GM13977 (cell line): ENCODE measurements at regions not wholly inside any gene's neighbourhood (a gene's known extent, or its start where the extent isn't known, plus 50 kb on each side); places are given as distances from the start of the nearest gene placed in this dataset.

Source experiments
- DNase-seq: peaks from one replicate; pipeline ENCODE4 v3.0.0; 2012; ENCODE audit warnings: low spot score
- CTCF ChIP-seq: IDR thresholded peaks from 2 replicates; pipeline ENCODE4 v1.5.1; 2012; ENCODE audit warnings: mild to moderate bottlenecking, control low read depth; ENCODE audit not compliant: insufficient read depth; ENCODE audit errors: extremely low read depth, missing control alignments
- in situ Hi-C: fragments of 300-500 bp; cut with MboI; formaldehyde crosslinking; loops from one replicate; pipeline ENCODE4 v1.12.0; 2022; ENCODE audit warnings: low sequenced_read_pairs, low pct_unique_long_range_greater_than_20kb, mixed read lengths, inconsistent platforms; ENCODE audit not compliant: unreplicated experiment

GRCh38 chr9:78397454-78397853, 100.5 kb downstream of the PSAT1 start:
- TF ChIP-seq CTCF: no peak
- in situ Hi-C loops: no loop called here

GRCh38 chr9:78399153-78399552, 102.2 kb downstream of the PSAT1 start:
- DNase-seq: no peak
- in situ Hi-C loops: no loop called here
- TF ChIP-seq CTCF: no peak

More at GRCh38 chr9:78397454-78397853, 100.5 kb downstream of the PSAT1 start:
- DNase-seq: no peak

- in situ Hi-C loops: no loop called here
- DNase-seq: no peak
- no peak for TF ChIP-seq CTCF
Measured at GRCh38 chr9:78400496-78400895, 103.6 kb downstream of the PSAT1 start.

GRCh38 chr9:78405461-78405860, 108.5 kb downstream of the PSAT1 start:
- TF ChIP-seq CTCF: no peak
- in situ Hi-C loops: no loop called here
- no peak for DNase-seq

GRCh38 chr9:78406146-78406545, 109.2 kb downstream of the PSAT1 start:
- in situ Hi-C loops: no loop called here
- TF ChIP-seq CTCF: no peak
- DNase-seq: no peak

- no peak for DNase-seq
- TF ChIP-seq CTCF: no peak
- in situ Hi-C loops: no loop called here
Measured at GRCh38 chr9:78406933-78407332, 110.0 kb downstream of the PSAT1 start.
